Right atrium auricular region (tissue), 2 donors: ENCODE measurements at regions not wholly inside any gene's neighbourhood (a gene's known extent, or its start where the extent isn't known, plus 50 kb on each side); places are given as distances from the start of the nearest gene placed in this dataset.

Source experiments
- DNase-seq: peaks from one replicate; pipeline ENCODE4 v3.0.0-alpha.2; 2019; ENCODE audit warnings: low spot score
- H3K27ac ChIP-seq, 2 donors: fragments of 200-600 bp; sonication (generic); 1 replicate in 1 of 2; 2 replicates in 1 of 2; pipeline ENCODE4 v1.5.1; 2016 to 2019
- H3K27me3 ChIP-seq, 2 donors: fragments of 200-600 bp; sonication (generic); one replicate each; pipeline versions ENCODE4 v1.5.1 to v1.6.0; 2017 to 2019
- H3K36me3 ChIP-seq: fragments of 200-600 bp; sonication (generic); one replicate; pipeline ENCODE4 v1.5.1; 2016
- H3K4me1 ChIP-seq, 2 donors: fragments of 200-600 bp; sonication (generic); one replicate each; pipeline versions ENCODE4 v1.5.1 to v1.6.0; 2017 to 2019
- H3K4me3 ChIP-seq, 2 donors: fragments of 200-600 bp; sonication (generic); 1 replicate in 1 of 2; 2 replicates in 1 of 2; pipeline ENCODE4 v1.5.1; 2017 to 2019; ENCODE audit warnings: mild to moderate bottlenecking in 1 of 2, moderate library complexity in 1 of 2
- H3K9me3 ChIP-seq, 2 donors: fragments of 200-600 bp; sonication (generic); one replicate each; pipeline ENCODE4 v1.5.1; 2019
- CTCF ChIP-seq, 2 donors: fragments of 200-600 bp; sonication (generic); IDR thresholded peaks; one replicate each; pipeline ENCODE4 v1.5.1; 2019; ENCODE audit warnings: antibody characterized with exemption in 2 of 2

- no peak for DNase-seq
- TF ChIP-seq CTCF (IDR thresholded peaks at IDR 0.05), result no peak
- no peak overlapping the region for H3K27ac ChIP-seq
- H3K4me3 ChIP-seq, result no peak overlapping the region
- peaks cover 0 to 12% of the 10 kb centered on the region in 2 donors for H3K9me3 ChIP-seq
- no peaks in the 10 kb centered on the region for H3K36me3 ChIP-seq
- H3K27me3 ChIP-seq, result no peaks in the 10 kb centered on the region
- no peaks in the 10 kb centered on the region for H3K4me1 ChIP-seq
These were observed 926.6 kb downstream of the VRK1 start for GRCh38 chr14:97723819-97724218.

GRCh38 chr14:97724265-97724731, 927.1 kb downstream of the VRK1 start:
- Histone ChIP-seq H3K4me1 (no peaks in the 10 kb centered on the region), H3K36me3 (no peaks in the 10 kb centered on the region), H3K27me3 (no peaks in the 10 kb centered on the region), H3K27ac (no peak overlapping the region), H3K4me3 (no peak overlapping the region), H3K9me3 (peaks cover 0 to 12% of the 10 kb centered on the region in 2 donors)
- no peak for DNase-seq
- no peak for TF ChIP-seq CTCF (IDR thresholded peaks at IDR 0.05)

- H3K27me3 ChIP-seq, result no peaks in the 10 kb centered on the region
- TF ChIP-seq CTCF (IDR thresholded peaks at IDR 0.05), result no peak
These were observed 929.5 kb downstream of the VRK1 start for GRCh38 chr14:97726676-97727075.

GRCh38 chr14:97730706-97731105, 933.5 kb downstream of the VRK1 start:
- no peak for DNase-seq
- H3K9me3 ChIP-seq, result no peaks in the 10 kb centered on the region
- no peak overlapping the region for H3K4me3 ChIP-seq
- TF ChIP-seq CTCF (IDR thresholded peaks at IDR 0.05), result no peak
- no peaks in the 10 kb centered on the region for H3K4me1 ChIP-seq
- H3K36me3 ChIP-seq, result no peaks in the 10 kb centered on the region
- no peak overlapping the region for H3K27ac ChIP-seq
- H3K27me3 ChIP-seq, result no peaks in the 10 kb centered on the region

More at GRCh38 chr14:97726676-97727075, 929.5 kb downstream of the VRK1 start:
- no peak overlapping the region for H3K27ac ChIP-seq
- DNase-seq, result no peak
- no peaks in the 10 kb centered on the region for H3K36me3 ChIP-seq
- no peak overlapping the region for H3K4me3 ChIP-seq
- no peaks in the 10 kb centered on the region for H3K4me1 ChIP-seq
- peaks cover 0 to 2% of the 10 kb centered on the region in 2 donors for H3K9me3 ChIP-seq

- H3K9me3 ChIP-seq, result no peaks in the 10 kb centered on the region
- DNase-seq, result no peak
- H3K36me3 ChIP-seq, result no peaks in the 10 kb centered on the region
- TF ChIP-seq CTCF (IDR thresholded peaks at IDR 0.05), result no peak
- no peaks in the 10 kb centered on the region for H3K27me3 ChIP-seq
- H3K4me1 ChIP-seq, result no peaks in the 10 kb centered on the region
- H3K4me3 ChIP-seq, result no peak overlapping the region
- H3K27ac ChIP-seq, result no peak overlapping the region
These were observed 934.6 kb downstream of the VRK1 start for GRCh38 chr14:97731800-97732199.

- no peak for TF ChIP-seq CTCF (IDR thresholded peaks at IDR 0.05)
- H3K4me1 ChIP-seq, result no peaks in the 10 kb centered on the region
- H3K27me3 ChIP-seq, result no peaks in the 10 kb centered on the region
- no peak overlapping the region for H3K4me3 ChIP-seq
- no peaks in the 10 kb centered on the region for H3K36me3 ChIP-seq
- DNase-seq, result no peak
- H3K27ac ChIP-seq, result no peak overlapping the region
- no peaks in the 10 kb centered on the region for H3K9me3 ChIP-seq
These were observed 950.1 kb downstream of the VRK1 start for GRCh38 chr14:97747316-97747715.
